ENCODE measurements at regions not wholly inside any gene's neighbourhood (a gene's known extent, or its start where the extent isn't known, plus 50 kb on each side); places are given as distances from the start of the nearest gene placed in this dataset.
A peak's percentile ranks its signal among the peaks of the same experiment; 100 is the strongest.

GRCh38 chr20:7091655-7092054, 324.2 kb downstream of the BMP2 start:
- Histone ChIP-seq H3K9me3 (no peaks in the 10 kb centered on the region), H3K27me3 (no peaks in the 10 kb centered on the region), H3K4me1 (peaks cover 0 to 5% of the 10 kb centered on the region in 2 donors), H3K27ac (no peak overlapping the region), H3K36me3 (no peaks in the 10 kb centered on the region), H3K4me3 (no peak overlapping the region)
- TF ChIP-seq, protein P1, sequence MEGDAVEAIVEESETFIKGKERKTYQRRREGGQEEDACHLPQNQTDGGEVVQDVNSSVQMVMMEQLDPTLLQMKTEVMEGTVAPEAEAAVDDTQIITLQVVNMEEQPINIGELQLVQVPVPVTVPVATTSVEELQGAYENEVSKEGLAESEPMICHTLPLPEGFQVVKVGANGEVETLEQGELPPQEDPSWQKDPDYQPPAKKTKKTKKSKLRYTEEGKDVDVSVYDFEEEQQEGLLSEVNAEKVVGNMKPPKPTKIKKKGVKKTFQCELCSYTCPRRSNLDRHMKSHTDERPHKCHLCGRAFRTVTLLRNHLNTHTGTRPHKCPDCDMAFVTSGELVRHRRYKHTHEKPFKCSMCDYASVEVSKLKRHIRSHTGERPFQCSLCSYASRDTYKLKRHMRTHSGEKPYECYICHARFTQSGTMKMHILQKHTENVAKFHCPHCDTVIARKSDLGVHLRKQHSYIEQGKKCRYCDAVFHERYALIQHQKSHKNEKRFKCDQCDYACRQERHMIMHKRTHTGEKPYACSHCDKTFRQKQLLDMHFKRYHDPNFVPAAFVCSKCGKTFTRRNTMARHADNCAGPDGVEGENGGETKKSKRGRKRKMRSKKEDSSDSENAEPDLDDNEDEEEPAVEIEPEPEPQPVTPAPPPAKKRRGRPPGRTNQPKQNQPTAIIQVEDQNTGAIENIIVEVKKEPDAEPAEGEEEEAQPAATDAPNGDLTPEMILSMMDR (IDR thresholded peaks at IDR 0.05) = no peak
- no peak for DNase-seq
- intact Hi-C loops (cut with DNase I) = no loop called here
- no peak for ATAC-seq

DNA sequence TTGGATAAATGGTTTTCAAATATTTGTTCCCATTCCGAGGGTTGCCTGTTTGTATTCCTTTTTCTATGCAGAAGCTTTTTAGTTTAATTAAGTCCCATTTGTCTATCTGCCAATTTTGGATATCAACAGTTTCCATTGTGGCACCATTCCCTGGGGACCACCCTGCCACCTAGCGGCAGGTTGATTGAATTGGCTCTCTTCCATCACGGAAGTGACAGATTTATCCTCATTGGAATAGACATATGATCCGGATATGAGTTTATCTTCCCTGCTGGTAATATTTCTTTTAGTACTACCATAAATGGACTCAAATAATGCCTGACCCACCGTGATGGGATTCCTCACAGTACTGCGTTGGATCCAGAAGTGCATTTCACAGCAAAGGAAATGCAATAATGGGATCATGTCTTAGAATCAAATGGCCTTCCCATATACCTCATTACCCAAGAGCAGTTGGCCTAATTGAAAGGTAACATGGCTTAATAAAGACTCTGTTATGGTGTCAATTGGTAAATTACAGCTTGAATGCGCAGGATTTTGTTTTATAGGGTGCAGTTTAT, 327.0 kb downstream of the BMP2 start:
- peak; percentile 53 for ATAC-seq
- Histone ChIP-seq H3K4me3 (no peak overlapping the region), H3K27ac (no peak overlapping the region), H3K4me1 (no peaks in the 10 kb centered on the region), H3K27me3 (no peaks in the 10 kb centered on the region), H3K9me3 (no peaks in the 10 kb centered on the region), H3K36me3 (no peaks in the 10 kb centered on the region)
- peak in 1 of 4 donors; percentile 16 for DNase-seq
- TF ChIP-seq, protein P1 (IDR thresholded peaks at IDR 0.05) = peak; percentile 48 to 61
- intact Hi-C loops (cut with DNase I) = no loop called here

- ATAC-seq (no peak), DNase-seq (no peak)
- Histone ChIP-seq H3K9me3 (no peaks in the 10 kb centered on the region), H3K27ac (no peak overlapping the region), H3K4me3 (no peak overlapping the region), H3K27me3 (no peaks in the 10 kb centered on the region), H3K36me3 (no peaks in the 10 kb centered on the region), H3K4me1 (no peaks in the 10 kb centered on the region)
- TF ChIP-seq, protein P1 (IDR thresholded peaks at IDR 0.05) = no peak
- intact Hi-C loops (cut with DNase I) = no loop called here
Observed at GRCh38 chr20:7106910-7107309, 339.4 kb downstream of the BMP2 start.

DNA sequence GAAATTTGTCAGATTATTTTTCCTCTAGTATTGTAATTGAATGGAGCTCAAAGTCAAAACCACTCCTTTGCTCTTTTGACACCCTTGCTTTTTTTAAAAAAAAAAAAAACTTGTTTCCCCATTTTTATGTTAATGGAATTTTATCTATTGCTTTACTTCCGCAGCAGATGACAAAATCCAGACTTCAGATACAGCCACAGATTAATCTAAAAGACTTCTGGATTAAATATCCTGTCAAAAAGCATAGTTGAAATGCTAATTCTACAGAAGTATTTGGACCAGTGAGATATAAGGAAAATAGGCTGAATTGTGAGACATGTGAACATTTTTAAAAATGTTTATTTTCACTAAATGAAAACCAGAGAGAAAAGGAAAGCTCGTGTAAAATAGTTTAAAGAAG, 341.4 kb downstream of the BMP2 start:
- DNase-seq (no peak), ATAC-seq (no peak)
- TF ChIP-seq, protein P1 (IDR thresholded peaks at IDR 0.05) = no peak
- no peaks in the 10 kb centered on the region for H3K27me3 ChIP-seq
- H3K36me3 ChIP-seq = no peaks in the 10 kb centered on the region
- intact Hi-C loops (cut with DNase I) = no loop called here
- H3K27ac ChIP-seq = no peak overlapping the region
- no peak overlapping the region for H3K4me3 ChIP-seq
- H3K4me1 ChIP-seq = no peaks in the 10 kb centered on the region
- no peaks in the 10 kb centered on the region for H3K9me3 ChIP-seq

DNA sequence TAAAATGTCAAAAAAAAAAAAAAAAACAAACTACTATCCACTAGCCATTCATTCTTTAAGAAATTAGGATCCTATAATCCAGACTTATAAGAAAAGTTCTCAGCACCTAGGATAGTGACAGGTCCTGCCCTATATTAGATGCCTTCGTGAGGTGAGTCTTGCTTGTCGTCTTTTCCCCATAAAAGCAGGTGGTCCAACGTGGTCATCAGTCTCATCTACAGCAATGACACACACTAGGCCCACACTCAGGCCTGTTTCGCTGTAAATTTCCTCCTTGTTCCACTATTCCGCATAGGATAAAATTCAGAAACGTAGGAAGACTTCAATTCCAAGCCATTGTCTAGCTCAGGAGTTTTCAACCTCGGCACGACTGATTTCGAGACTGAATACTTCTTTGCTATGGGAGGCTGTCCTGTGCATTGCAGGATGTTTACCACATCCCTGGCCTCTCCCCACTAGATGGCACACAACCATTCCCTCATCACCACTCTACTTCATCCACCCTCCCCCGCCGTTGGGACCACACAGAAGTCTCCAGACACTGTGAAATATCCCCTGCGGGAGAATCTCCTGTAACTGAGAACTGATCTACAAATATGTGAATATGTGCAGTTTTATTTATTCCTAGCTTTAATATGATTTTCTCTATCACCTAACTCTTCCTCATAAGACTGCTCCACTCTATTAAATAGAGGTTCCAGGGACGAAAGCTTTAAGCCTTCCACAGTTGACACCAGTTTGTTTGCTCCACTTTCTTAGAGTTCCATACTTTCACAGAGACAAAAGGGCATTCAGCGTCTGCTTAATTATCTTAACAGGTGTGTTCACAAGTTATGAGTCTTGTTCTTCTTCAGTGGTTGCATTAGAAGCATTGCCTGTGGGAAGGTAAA, 346.3 kb downstream of the BMP2 start:
- Histone ChIP-seq H3K27ac (no peak overlapping the region), H3K27me3 (no peaks in the 10 kb centered on the region), H3K4me1 (no peaks in the 10 kb centered on the region), H3K9me3 (no peaks in the 10 kb centered on the region), H3K4me3 (no peak overlapping the region), H3K36me3 (no peaks in the 10 kb centered on the region)
- TF ChIP-seq, protein P1 (IDR thresholded peaks at IDR 0.05) = peak; percentile 13 to 19
- ATAC-seq (peak; percentile 72), DNase-seq (peak in 1 of 4 donors; percentile 20)
- intact Hi-C loops (cut with DNase I) = no loop called here
